Liver (tissue), 3 donors: ENCODE measurements at regions not wholly inside any gene's neighbourhood (a gene's known extent, or its start where the extent isn't known, plus 50 kb on each side); places are given as distances from the start of the nearest gene placed in this dataset.

Source experiments
- EGR1 ChIP-seq, 2 donors: IDR thresholded peaks; 2 replicates each; pipeline ENCODE4 v1.6.1; 2016 to 2018; ENCODE audit warnings: antibody characterized with exemption in 2 of 2, low read depth in 2 of 2
- GABPA ChIP-seq, 2 donors: IDR thresholded peaks in 1 of 2; conservative IDR thresholded peaks in 1 of 2; 2 replicates each; pipeline ENCODE4 v1.6.1; 2016; ENCODE audit warnings: antibody characterized with exemption in 2 of 2, mild to moderate bottlenecking in 1 of 2, moderate library complexity in 1 of 2
- HNF4G ChIP-seq: IDR thresholded peaks from 2 replicates; pipeline ENCODE4 v1.6.1; 2016; ENCODE audit warnings: antibody characterized with exemption
- JUND ChIP-seq, 2 donors: IDR thresholded peaks; 2 replicates each; pipeline ENCODE4 v1.6.1; 2016; ENCODE audit warnings: antibody characterized with exemption in 2 of 2
- RAD21 ChIP-seq, 2 donors: IDR thresholded peaks; 2 replicates each; pipeline ENCODE4 v1.6.1; 2016; ENCODE audit warnings: antibody characterized with exemption in 2 of 2, mild to moderate bottlenecking in 2 of 2
- RXRA ChIP-seq, 2 donors: IDR thresholded peaks; 2 replicates each; pipeline ENCODE4 v1.6.1; 2017 to 2018; ENCODE audit warnings: antibody characterized with exemption in 2 of 2, mild to moderate bottlenecking in 1 of 2
- TAF1 ChIP-seq: conservative IDR thresholded peaks from 2 replicates; pipeline ENCODE4 v1.6.1; 2016; ENCODE audit warnings: antibody characterized with exemption, mild to moderate bottlenecking
- YY1 ChIP-seq: IDR thresholded peaks from 2 replicates; pipeline ENCODE4 v1.6.1; 2016; ENCODE audit warnings: antibody characterized with exemption, mild to moderate bottlenecking
- TF ChIP-seq, protein P1 (sequence below): fragments of 150-350 bp; IDR thresholded peaks from 2 replicates; pipeline ENCODE4 v1.5.1; 2017; ENCODE audit warnings: improper control_type of control experiment, low read depth, low read length; ENCODE audit not compliant: missing input control
- TF ChIP-seq, protein P2 (sequence below): IDR thresholded peaks from 2 replicates; pipeline ENCODE4 v1.6.1; 2016; ENCODE audit warnings: antibody characterized with exemption
- TF ChIP-seq, protein P3 (sequence below): IDR thresholded peaks from 2 replicates; pipeline ENCODE4 v1.6.1; 2016; ENCODE audit warnings: antibody characterized with exemption, mild to moderate bottlenecking
- TF ChIP-seq, protein P4 (sequence below): IDR thresholded peaks from 2 replicates; pipeline ENCODE4 v1.6.1; 2016; ENCODE audit warnings: antibody characterized with exemption
- TF ChIP-seq, protein P5 (sequence below): IDR thresholded peaks from 2 replicates; pipeline ENCODE4 v1.6.1; 2016; ENCODE audit warnings: antibody characterized with exemption
- donor health status: healthy.
- donor health status: healthy.

DNA sequence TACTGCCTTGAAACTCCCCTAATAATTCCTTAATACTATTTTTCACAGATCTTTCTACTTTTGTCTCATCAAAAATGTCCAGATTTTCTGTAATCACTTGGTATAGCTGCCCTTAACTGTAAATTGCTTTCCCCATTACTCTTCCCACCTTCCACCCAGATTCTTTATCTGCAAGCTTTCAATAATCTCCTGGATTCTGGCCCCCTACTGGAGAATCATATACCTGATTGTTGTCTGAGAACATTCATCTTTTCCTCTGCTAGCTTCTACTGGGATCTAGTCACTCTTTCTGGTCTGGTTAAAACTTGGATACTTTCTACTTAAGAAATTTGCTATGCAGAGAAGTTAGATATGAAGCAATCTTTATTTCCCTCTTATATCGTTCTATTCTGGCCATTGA, 552.6 kb downstream of the PCDH19 start:
- TF ChIP-seq GABPA (IDR thresholded peaks at IDR 0.05 in 1 of 2, conservative IDR thresholded peaks at IDR 0.05 in 1 of 2) (no peak), JUND (IDR thresholded peaks at IDR 0.05) (no peak), YY1 (no peak), RAD21 (IDR thresholded peaks at IDR 0.05) (peak in 1 of 2 donors; percentile 30), RXRA (IDR thresholded peaks at IDR 0.05) (no peak), EGR1 (IDR thresholded peaks at IDR 0.05; ENCODE audit: low read depth in 2 of 2) (no peak), TAF1 (no peak), HNF4G (no peak)
- TF ChIP-seq, protein P1, sequence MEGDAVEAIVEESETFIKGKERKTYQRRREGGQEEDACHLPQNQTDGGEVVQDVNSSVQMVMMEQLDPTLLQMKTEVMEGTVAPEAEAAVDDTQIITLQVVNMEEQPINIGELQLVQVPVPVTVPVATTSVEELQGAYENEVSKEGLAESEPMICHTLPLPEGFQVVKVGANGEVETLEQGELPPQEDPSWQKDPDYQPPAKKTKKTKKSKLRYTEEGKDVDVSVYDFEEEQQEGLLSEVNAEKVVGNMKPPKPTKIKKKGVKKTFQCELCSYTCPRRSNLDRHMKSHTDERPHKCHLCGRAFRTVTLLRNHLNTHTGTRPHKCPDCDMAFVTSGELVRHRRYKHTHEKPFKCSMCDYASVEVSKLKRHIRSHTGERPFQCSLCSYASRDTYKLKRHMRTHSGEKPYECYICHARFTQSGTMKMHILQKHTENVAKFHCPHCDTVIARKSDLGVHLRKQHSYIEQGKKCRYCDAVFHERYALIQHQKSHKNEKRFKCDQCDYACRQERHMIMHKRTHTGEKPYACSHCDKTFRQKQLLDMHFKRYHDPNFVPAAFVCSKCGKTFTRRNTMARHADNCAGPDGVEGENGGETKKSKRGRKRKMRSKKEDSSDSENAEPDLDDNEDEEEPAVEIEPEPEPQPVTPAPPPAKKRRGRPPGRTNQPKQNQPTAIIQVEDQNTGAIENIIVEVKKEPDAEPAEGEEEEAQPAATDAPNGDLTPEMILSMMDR: peak; percentile 15
- TF ChIP-seq, protein P2, sequence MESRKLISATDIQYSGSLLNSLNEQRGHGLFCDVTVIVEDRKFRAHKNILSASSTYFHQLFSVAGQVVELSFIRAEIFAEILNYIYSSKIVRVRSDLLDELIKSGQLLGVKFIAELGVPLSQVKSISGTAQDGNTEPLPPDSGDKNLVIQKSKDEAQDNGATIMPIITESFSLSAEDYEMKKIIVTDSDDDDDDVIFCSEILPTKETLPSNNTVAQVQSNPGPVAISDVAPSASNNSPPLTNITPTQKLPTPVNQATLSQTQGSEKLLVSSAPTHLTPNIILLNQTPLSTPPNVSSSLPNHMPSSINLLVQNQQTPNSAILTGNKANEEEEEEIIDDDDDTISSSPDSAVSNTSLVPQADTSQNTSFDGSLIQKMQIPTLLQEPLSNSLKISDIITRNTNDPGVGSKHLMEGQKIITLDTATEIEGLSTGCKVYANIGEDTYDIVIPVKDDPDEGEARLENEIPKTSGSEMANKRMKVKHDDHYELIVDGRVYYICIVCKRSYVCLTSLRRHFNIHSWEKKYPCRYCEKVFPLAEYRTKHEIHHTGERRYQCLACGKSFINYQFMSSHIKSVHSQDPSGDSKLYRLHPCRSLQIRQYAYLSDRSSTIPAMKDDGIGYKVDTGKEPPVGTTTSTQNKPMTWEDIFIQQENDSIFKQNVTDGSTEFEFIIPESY: no peak
- TF ChIP-seq, protein P3, sequence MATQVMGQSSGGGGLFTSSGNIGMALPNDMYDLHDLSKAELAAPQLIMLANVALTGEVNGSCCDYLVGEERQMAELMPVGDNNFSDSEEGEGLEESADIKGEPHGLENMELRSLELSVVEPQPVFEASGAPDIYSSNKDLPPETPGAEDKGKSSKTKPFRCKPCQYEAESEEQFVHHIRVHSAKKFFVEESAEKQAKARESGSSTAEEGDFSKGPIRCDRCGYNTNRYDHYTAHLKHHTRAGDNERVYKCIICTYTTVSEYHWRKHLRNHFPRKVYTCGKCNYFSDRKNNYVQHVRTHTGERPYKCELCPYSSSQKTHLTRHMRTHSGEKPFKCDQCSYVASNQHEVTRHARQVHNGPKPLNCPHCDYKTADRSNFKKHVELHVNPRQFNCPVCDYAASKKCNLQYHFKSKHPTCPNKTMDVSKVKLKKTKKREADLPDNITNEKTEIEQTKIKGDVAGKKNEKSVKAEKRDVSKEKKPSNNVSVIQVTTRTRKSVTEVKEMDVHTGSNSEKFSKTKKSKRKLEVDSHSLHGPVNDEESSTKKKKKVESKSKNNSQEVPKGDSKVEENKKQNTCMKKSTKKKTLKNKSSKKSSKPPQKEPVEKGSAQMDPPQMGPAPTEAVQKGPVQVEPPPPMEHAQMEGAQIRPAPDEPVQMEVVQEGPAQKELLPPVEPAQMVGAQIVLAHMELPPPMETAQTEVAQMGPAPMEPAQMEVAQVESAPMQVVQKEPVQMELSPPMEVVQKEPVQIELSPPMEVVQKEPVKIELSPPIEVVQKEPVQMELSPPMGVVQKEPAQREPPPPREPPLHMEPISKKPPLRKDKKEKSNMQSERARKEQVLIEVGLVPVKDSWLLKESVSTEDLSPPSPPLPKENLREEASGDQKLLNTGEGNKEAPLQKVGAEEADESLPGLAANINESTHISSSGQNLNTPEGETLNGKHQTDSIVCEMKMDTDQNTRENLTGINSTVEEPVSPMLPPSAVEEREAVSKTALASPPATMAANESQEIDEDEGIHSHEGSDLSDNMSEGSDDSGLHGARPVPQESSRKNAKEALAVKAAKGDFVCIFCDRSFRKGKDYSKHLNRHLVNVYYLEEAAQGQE: no peak
- TF ChIP-seq, protein P4, sequence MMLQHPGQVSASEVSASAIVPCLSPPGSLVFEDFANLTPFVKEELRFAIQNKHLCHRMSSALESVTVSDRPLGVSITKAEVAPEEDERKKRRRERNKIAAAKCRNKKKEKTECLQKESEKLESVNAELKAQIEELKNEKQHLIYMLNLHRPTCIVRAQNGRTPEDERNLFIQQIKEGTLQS: no peak
- TF ChIP-seq, protein P5, sequence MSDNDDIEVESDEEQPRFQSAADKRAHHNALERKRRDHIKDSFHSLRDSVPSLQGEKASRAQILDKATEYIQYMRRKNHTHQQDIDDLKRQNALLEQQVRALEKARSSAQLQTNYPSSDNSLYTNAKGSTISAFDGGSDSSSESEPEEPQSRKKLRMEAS: no peak
